ENCODE measurements at regions not wholly inside any gene's neighbourhood (a gene's known extent, or its start where the extent isn't known, plus 50 kb on each side); places are given as distances from the start of the nearest gene placed in this dataset.

DNA sequence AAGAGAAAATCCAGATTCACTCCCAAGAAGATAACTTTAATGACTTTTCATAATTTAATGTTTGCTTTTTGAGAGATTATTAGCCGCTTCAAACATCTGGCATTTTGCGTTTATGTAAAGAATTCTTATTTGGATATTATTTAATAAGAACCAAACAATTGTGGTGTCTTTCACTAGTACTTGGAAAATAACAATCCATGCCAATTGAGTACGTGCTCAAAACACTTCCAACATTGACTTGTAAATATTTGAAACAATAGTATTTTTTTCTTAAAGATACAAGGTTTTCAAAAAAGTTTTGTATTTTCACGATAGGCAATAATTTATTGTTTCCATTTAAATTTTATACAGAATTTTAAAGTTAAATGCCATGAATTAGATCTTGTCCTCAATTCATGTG, 498.7 kb downstream of the AMY1C start:
- no peak overlapping the region for H2BK12ac ChIP-seq (ENCODE audit: insufficient read length, low read depth, low read length)
- DNase-seq, result no peak
- no peak overlapping the region for H4K91ac ChIP-seq (ENCODE audit: insufficient read length, low read depth, low read length)
- no peak overlapping the region for H3K4ac ChIP-seq (ENCODE audit: low read depth, low read length)
- no peaks in the 10 kb centered on the region for H4K20me1 ChIP-seq (ENCODE audit: control insufficient read depth, insufficient read depth, insufficient read length)
- no peak overlapping the region for H3K23ac ChIP-seq (ENCODE audit: insufficient read length, low read depth, low read length)
- no peak overlapping the region for H2AFZ ChIP-seq (ENCODE audit: low read length)
- no peaks in the 10 kb centered on the region for H3K4me1 ChIP-seq (ENCODE audit: insufficient read depth, low read length)
- no peak overlapping the region for H3T11ph ChIP-seq (ENCODE audit: low read length)
- H3K27ac ChIP-seq (ENCODE audit: insufficient read length, low read depth, low read length), result no peak overlapping the region
- H2BK15ac ChIP-seq (ENCODE audit: low read depth, low read length), result no peak overlapping the region
- no peak for TF ChIP-seq CTCF (conservative IDR thresholded peaks at IDR 0.05)
- no peak overlapping the region for H2BK20ac ChIP-seq (ENCODE audit: low read depth, low read length, poor library complexity, severe bottlenecking)
- no peaks in the 10 kb centered on the region for H3K79me2 ChIP-seq (ENCODE audit: insufficient read depth, low read length)
- no peaks in the 10 kb centered on the region for H3K27me3 ChIP-seq (ENCODE audit: insufficient read depth, low read length)
- Mint-ChIP-seq H3K27me3 (ENCODE audit: low read depth) (no peaks in the 10 kb centered on the region), H3K9me3 (no peaks in the 10 kb centered on the region), H3K36me3 (ENCODE audit: insufficient read depth in 1 of 3, low read depth in 3 of 3) (no peaks in the 10 kb centered on the region), H3K4me3 (no peak overlapping the region), H3K27ac (no peak overlapping the region), H3K4me1 (no peaks in the 10 kb centered on the region)
- H3K23me2 ChIP-seq (ENCODE audit: insufficient read length, low read depth, low read length, poor library complexity, severe bottlenecking), result no peaks in the 10 kb centered on the region
- H3K56ac ChIP-seq (ENCODE audit: insufficient read length, low read depth, low read length), result no peak overlapping the region
- H3K14ac ChIP-seq (ENCODE audit: insufficient read depth, low read length), result no peak overlapping the region
- H3K9me3 ChIP-seq (ENCODE audit: control insufficient read depth, low read depth, low read length), result no peaks in the 10 kb centered on the region
- H3K4me2 ChIP-seq (ENCODE audit: insufficient read depth, insufficient read length, low read length), result no peak overlapping the region
- H3K9ac ChIP-seq (ENCODE audit: extremely low read depth, insufficient read length, low read length), result no peak overlapping the region
- H4K5ac ChIP-seq (ENCODE audit: insufficient read length, low read depth, low read length), result no peak overlapping the region
- no CpG with 5 or more reads among the region's 4 CpGs for WGBS (ENCODE audit: extremely low coverage, insufficient read length, low lambda C conversion rate)
- H4K8ac ChIP-seq (replicated peaks; ENCODE audit: insufficient read length, low read depth, low read length), result no peak overlapping the region
- H3K18ac ChIP-seq (ENCODE audit: insufficient read length, low read depth, low read length), result no peak overlapping the region
- H2AK5ac ChIP-seq (ENCODE audit: insufficient read length, low read length), result no peak overlapping the region
- no peak overlapping the region for H2BK120ac ChIP-seq (ENCODE audit: low read depth, low read length, poor library complexity, severe bottlenecking)
- no peak overlapping the region for H2BK5ac ChIP-seq (ENCODE audit: insufficient read length, low read length)
- H3K79me1 ChIP-seq (ENCODE audit: insufficient read depth, low read depth, low read length, poor library complexity, severe bottlenecking), result no peaks in the 10 kb centered on the region

Measured in H9 (cell line).